Endothelial cell of umbilical vein (primary cell): ENCODE measurements at regions not wholly inside any gene's neighbourhood (a gene's known extent, or its start where the extent isn't known, plus 50 kb on each side); places are given as distances from the start of the nearest gene placed in this dataset.

Source experiments
- BruUV-seq: library from RNA; stranded (reverse); fragments of 400-500 nt; replicated peaks from 2 replicates; lab custom pipeline; 2021; lab: Mats Ljungman, UMichigan
- CTCF ChIA-PET: fragments of 300-600, 350-600 bp; sonication (Branson Sonifier 250); formaldehyde crosslinking; loops from one replicate; lab custom pipeline; 2021; ENCODE audit warnings: antibody characterized with exemption, inconsistent platforms; lab: Charles Lee
- POLR2A ChIA-PET: fragments of 300-600, 350-600 bp; sonication (Branson Sonifier 250); formaldehyde crosslinking; loops from one replicate; lab custom pipeline; 2021; ENCODE audit warnings: antibody characterized with exemption, inconsistent platforms; lab: Charles Lee
- DNase-seq: peaks from one replicate; pipeline ENCODE4 v3.0.0-alpha.2; 2011; ENCODE audit warnings: low read depth, low spot score
- FAIRE-seq: peaks from 2 replicates; lab custom pipeline; 2011; peaks lifted over from hg19 to GRCh38; lab: Jason Lieb, UNC
- H2AFZ ChIP-seq: 2 replicates; pipeline ENCODE4 v1.6.0; 2012; ENCODE audit warnings: low read depth, low read length, control low read depth, inconsistent platforms
- H3K27ac ChIP-seq: 2 replicates; pipeline ENCODE4 v1.5.1; 2011; ENCODE audit warnings: low read depth, mild to moderate bottlenecking, control low read depth, low read length, moderate library complexity; ENCODE audit not compliant: insufficient read depth
- H3K27me3 ChIP-seq, 2 experiments: 2 replicates each; pipeline versions ENCODE4 v1.6.0 to v1.6.1; 2011; ENCODE audit warnings: low read length in 2 of 2, mixed read lengths in 1 of 2; ENCODE audit not compliant: control insufficient read depth in 2 of 2, insufficient read depth in 2 of 2
- H3K36me3 ChIP-seq, 2 experiments: 2 replicates in 1 of 2; 3 replicates in 1 of 2; pipeline ENCODE4 v1.5.1; 2011; ENCODE audit warnings: low read length in 2 of 2, mild to moderate bottlenecking in 1 of 2, moderate library complexity in 1 of 2; ENCODE audit not compliant: control insufficient read depth in 2 of 2, insufficient read depth in 2 of 2; ENCODE audit errors: extremely low read depth in 1 of 2
- H3K4me1 ChIP-seq: 3 replicates; pipeline ENCODE4 v1.5.1; 2011; ENCODE audit warnings: mild to moderate bottlenecking, low read length; ENCODE audit not compliant: control insufficient read depth, insufficient read depth; ENCODE audit errors: extremely low read depth
- H3K4me2 ChIP-seq: 2 replicates; pipeline ENCODE4 v1.6.1; 2011; ENCODE audit warnings: low read length, control low read depth, mixed read lengths; ENCODE audit not compliant: insufficient read depth
- H3K4me3 ChIP-seq, 3 experiments: fragments of 200-600 bp in 1 of 3; sonication (generic), shearing (Covaris generic) in 1 of 3; replicated peaks in 1 of 3; 2 replicates each; pipeline ENCODE4 v1.5.1; 2011 to 2016; ENCODE audit warnings: control low read depth in 3 of 3, low read length in 3 of 3, mild to moderate bottlenecking in 2 of 3, inconsistent platforms in 1 of 3, low read depth in 1 of 3, moderate library complexity in 1 of 3; ENCODE audit not compliant: insufficient read depth in 1 of 3
- H3K79me2 ChIP-seq: 2 replicates; pipeline ENCODE4 v1.6.0; 2012; ENCODE audit warnings: low read length, inconsistent platforms; ENCODE audit not compliant: control insufficient read depth, insufficient read depth
- H3K9ac ChIP-seq: replicated peaks from 2 replicates; pipeline ENCODE3; 2011; ENCODE audit warnings: low read length, control low read depth; ENCODE audit not compliant: insufficient read depth; ENCODE audit errors: extremely low read depth
- H3K9me1 ChIP-seq: replicated peaks from 3 replicates; pipeline ENCODE4 v1.6.0; 2011; ENCODE audit warnings: mild to moderate bottlenecking, low read length; ENCODE audit not compliant: control insufficient read depth, insufficient read depth; ENCODE audit errors: extremely low read depth
- H3K9me3 ChIP-seq: replicated peaks from 2 replicates; pipeline ENCODE4 v1.5.1; 2012; ENCODE audit warnings: low read length, inconsistent platforms; ENCODE audit not compliant: control insufficient read depth, insufficient read depth
- H4K20me1 ChIP-seq: replicated peaks from 2 replicates; pipeline ENCODE3; 2011; ENCODE audit warnings: mild to moderate bottlenecking, low read length; ENCODE audit not compliant: control insufficient read depth, insufficient read depth; ENCODE audit errors: extremely low read depth
- EZH2 ChIP-seq: IDR thresholded peaks from 2 replicates; pipeline ENCODE4 v1.6.1; 2012; ENCODE audit warnings: borderline replicate concordance, low read depth, mild to moderate bottlenecking, moderate library complexity, low read length, inconsistent platforms; ENCODE audit not compliant: severe bottlenecking
- FOS ChIP-seq: IDR thresholded peaks from 2 replicates; pipeline ENCODE4 v1.6.1; 2011; ENCODE audit warnings: mild to moderate bottlenecking, low read length, moderate library complexity, borderline replicate concordance; ENCODE audit not compliant: insufficient read depth
- GATA2 ChIP-seq: IDR thresholded peaks from 2 replicates; pipeline ENCODE4 v1.7.0; 2011; ENCODE audit warnings: low read depth, mild to moderate bottlenecking, moderate library complexity, mixed read lengths, low read length; ENCODE audit not compliant: insufficient read length, insufficient read depth
- JUN ChIP-seq: IDR thresholded peaks from 2 replicates; pipeline ENCODE4 v1.6.1; 2011; ENCODE audit warnings: borderline replicate concordance, low read depth; ENCODE audit not compliant: insufficient read length, insufficient read depth
- MYC ChIP-seq: IDR thresholded peaks from one replicate; pipeline ENCODE4 v1.6.1; 2011; ENCODE audit warnings: mild to moderate bottlenecking, low read depth, low read length
- POLR2A ChIP-seq: IDR thresholded peaks from 2 replicates; pipeline ENCODE4 v1.6.1; 2012; ENCODE audit warnings: low read depth, mild to moderate bottlenecking, control low read depth, low read length
- POLR2AphosphoS5 ChIP-seq: IDR thresholded peaks from 2 replicates; pipeline ENCODE4 v1.6.1; 2012; ENCODE audit warnings: low read depth, mild to moderate bottlenecking, control low read depth, low read length, moderate library complexity; ENCODE audit not compliant: insufficient read depth
- dilution Hi-C: fragments of 300-500 bp; cut with MboI; formaldehyde crosslinking; loops from one replicate; pipeline ENCODE4 v1.15.0; 2019; ENCODE audit warnings: low sequenced_read_pairs; ENCODE audit not compliant: extremely low pct_ligation_motif_present
- intact Hi-C: fragments of 100-400 bp; cut with micrococcal nuclease; formaldehyde crosslinking; loops from one replicate; pipeline ENCODE4 v1.10.0; 2022
- TF ChIP-seq, protein P1 (sequence below), 2 donors: IDR thresholded peaks; 1 replicate in 1 of 2; 2 replicates in 1 of 2; pipeline ENCODE4 v1.5.1; 2011; ENCODE audit warnings: low read length in 2 of 2, mild to moderate bottlenecking in 2 of 2, moderate library complexity in 2 of 2, control low read depth in 1 of 2, inconsistent platforms in 1 of 2, low read depth in 1 of 2; ENCODE audit not compliant: insufficient read depth in 1 of 2; ENCODE audit errors: extremely low read depth in 1 of 2
- TF ChIP-seq, protein P2 (sequence below): IDR thresholded peaks from 2 replicates; pipeline ENCODE4 v1.6.1; 2011; ENCODE audit not compliant: insufficient read depth, insufficient read length

DNA sequence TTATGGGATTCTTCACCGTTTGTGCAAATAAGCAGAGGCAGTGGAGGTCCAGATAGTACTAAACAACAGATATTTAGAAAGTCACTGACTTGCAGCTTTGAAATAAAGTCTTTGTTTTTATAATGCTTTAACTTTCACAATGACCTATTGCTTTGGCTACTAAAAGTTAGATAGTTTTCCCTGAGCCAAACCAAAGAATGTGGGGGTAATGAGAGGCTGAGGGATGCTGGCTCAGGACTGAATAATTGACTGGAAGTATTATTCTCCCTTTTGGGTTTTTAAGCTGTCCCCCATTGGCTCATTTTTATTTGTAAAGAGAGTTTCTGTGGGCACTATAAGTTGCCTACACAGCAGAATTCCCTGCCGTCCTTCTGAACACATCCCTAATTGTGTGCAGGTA lies 99.2 kb upstream of the ACTBL2 start:
- intact Hi-C loops (no loop called here), dilution Hi-C loops (no loop called here)
- Histone ChIP-seq H3K9me3 (no peaks in the 10 kb centered on the region), H3K79me2 (no peaks in the 10 kb centered on the region), H3K27ac (no peak overlapping the region), H3K27me3 (no peaks in the 10 kb centered on the region), H3K4me1 (no peaks in the 10 kb centered on the region), H3K4me3 (no peak overlapping the region), H3K4me2 (no peak overlapping the region), H3K36me3 (no peaks in the 10 kb centered on the region), H2AFZ (no peak overlapping the region), H3K9me1 (no peaks in the 10 kb centered on the region), H4K20me1 (no peaks in the 10 kb centered on the region), H3K9ac (no peak overlapping the region)
- no TSS peak for BruUV-seq
- TF ChIP-seq MYC (no peak), GATA2 (no peak), POLR2AphosphoS5 (no peak), JUN (no peak), FOS (no peak), EZH2 (no peak), POLR2A (no peak)
- TF ChIP-seq, protein P1, sequence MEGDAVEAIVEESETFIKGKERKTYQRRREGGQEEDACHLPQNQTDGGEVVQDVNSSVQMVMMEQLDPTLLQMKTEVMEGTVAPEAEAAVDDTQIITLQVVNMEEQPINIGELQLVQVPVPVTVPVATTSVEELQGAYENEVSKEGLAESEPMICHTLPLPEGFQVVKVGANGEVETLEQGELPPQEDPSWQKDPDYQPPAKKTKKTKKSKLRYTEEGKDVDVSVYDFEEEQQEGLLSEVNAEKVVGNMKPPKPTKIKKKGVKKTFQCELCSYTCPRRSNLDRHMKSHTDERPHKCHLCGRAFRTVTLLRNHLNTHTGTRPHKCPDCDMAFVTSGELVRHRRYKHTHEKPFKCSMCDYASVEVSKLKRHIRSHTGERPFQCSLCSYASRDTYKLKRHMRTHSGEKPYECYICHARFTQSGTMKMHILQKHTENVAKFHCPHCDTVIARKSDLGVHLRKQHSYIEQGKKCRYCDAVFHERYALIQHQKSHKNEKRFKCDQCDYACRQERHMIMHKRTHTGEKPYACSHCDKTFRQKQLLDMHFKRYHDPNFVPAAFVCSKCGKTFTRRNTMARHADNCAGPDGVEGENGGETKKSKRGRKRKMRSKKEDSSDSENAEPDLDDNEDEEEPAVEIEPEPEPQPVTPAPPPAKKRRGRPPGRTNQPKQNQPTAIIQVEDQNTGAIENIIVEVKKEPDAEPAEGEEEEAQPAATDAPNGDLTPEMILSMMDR (IDR thresholded peaks at IDR 0.05; ENCODE audit: extremely low read depth in 1 of 2, insufficient read depth in 1 of 2, low read depth in 1 of 2, low read length in 2 of 2): no peak
- TF ChIP-seq, protein P2, sequence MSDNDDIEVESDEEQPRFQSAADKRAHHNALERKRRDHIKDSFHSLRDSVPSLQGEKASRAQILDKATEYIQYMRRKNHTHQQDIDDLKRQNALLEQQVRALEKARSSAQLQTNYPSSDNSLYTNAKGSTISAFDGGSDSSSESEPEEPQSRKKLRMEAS: no peak
- ChIA-PET POLR2A (no interaction called here), CTCF (no interaction called here)
- DNase-seq: no peak
- no peak for FAIRE-seq
